Psoas muscle (tissue), 7 donors: ENCODE measurements at regions not wholly inside any gene's neighbourhood (a gene's known extent, or its start where the extent isn't known, plus 50 kb on each side); places are given as distances from the start of the nearest gene placed in this dataset.

ENCODE experiments used
- ATAC-seq, 4 donors: fragments of 200-7000 bp; cut with Tn5 transposase; one replicate each; pipeline ENCODE4 v1.9.1; 2020; ENCODE audit warnings: moderate library complexity in 3 of 4, mild to moderate bottlenecking in 2 of 4
- DNase-seq, 2 donors: peaks; one replicate each; pipeline ENCODE4 v3.0.0-alpha.2; 2020
- H3K27ac ChIP-seq: fragments of 200-600 bp; one replicate; pipeline ENCODE4 v1.8.0; 2022
- H3K27me3 ChIP-seq, 3 donors: fragments of 200-600 bp in 1 of 3; one replicate each; pipeline versions ENCODE4 v1.6.1 to v1.8.0; 2013 to 2022; ENCODE audit warnings: low read length in 2 of 3, mild to moderate bottlenecking in 2 of 3, moderate library complexity in 1 of 3; ENCODE audit not compliant: insufficient read depth in 3 of 3
- H3K36me3 ChIP-seq, 2 donors: fragments of 200-600 bp in 1 of 2; one replicate each; pipeline versions ENCODE4 v1.6.1 to v1.8.0; 2013 to 2022; ENCODE audit warnings: low read depth in 1 of 2, mild to moderate bottlenecking in 1 of 2, moderate library complexity in 1 of 2; ENCODE audit not compliant: insufficient read depth in 1 of 2
- H3K4me1 ChIP-seq: fragments of 200-600 bp; one replicate; pipeline ENCODE4 v1.8.0; 2022
- H3K4me3 ChIP-seq: fragments of 200-600 bp; one replicate; pipeline ENCODE4 v1.8.0; 2022; ENCODE audit warnings: mild to moderate bottlenecking
- H3K9me3 ChIP-seq: fragments of 200-600 bp; one replicate; pipeline ENCODE4 v1.8.0; 2022
- WGBS, 3 donors: extraction: QIAGEN DNeasy Blood & Tissue Kit; methylation state at CpG; one replicate each; pipeline versions ENCODE4 v1.1.6 to v1.1.7; 2013; 5-methylcytosine and 5-hydroxymethylcytosine counted together
- intact Hi-C, 2 donors: fragments of 100-400 bp; cut with DNase I; formaldehyde crosslinking; loops; one replicate each; pipeline versions ENCODE4 v1.11.0 to v1.14.2; 2022
- TF ChIP-seq, protein P1 (sequence below): fragments of 200-600 bp; IDR thresholded peaks from one replicate; pipeline ENCODE4 v1.8.0; 2022; ENCODE audit warnings: antibody characterized with exemption
- donor health status: healthy with polysubstance abuse.
- donor health status: DM: no; HTN: no; CAD: no; lungs with moderate emphysema.
- donor health status: Bipolar disorder and iron deficiency.
- donor health status: healthy.
- donor health status: DM: yes; HTN: yes; CAD: no.
- donor health status: DM: no; HTN: no; CAD: no.
- donor health status: DM: yes; HTN: yes; CAD: no.

- Histone ChIP-seq H3K9me3 (no peaks in the 10 kb centered on the region), H3K4me3 (no peak overlapping the region), H3K4me1 (no peaks in the 10 kb centered on the region), H3K27me3 (no peaks in the 10 kb centered on the region), H3K36me3 (no peaks in the 10 kb centered on the region), H3K27ac (no peak overlapping the region)
- TF ChIP-seq, protein P1, sequence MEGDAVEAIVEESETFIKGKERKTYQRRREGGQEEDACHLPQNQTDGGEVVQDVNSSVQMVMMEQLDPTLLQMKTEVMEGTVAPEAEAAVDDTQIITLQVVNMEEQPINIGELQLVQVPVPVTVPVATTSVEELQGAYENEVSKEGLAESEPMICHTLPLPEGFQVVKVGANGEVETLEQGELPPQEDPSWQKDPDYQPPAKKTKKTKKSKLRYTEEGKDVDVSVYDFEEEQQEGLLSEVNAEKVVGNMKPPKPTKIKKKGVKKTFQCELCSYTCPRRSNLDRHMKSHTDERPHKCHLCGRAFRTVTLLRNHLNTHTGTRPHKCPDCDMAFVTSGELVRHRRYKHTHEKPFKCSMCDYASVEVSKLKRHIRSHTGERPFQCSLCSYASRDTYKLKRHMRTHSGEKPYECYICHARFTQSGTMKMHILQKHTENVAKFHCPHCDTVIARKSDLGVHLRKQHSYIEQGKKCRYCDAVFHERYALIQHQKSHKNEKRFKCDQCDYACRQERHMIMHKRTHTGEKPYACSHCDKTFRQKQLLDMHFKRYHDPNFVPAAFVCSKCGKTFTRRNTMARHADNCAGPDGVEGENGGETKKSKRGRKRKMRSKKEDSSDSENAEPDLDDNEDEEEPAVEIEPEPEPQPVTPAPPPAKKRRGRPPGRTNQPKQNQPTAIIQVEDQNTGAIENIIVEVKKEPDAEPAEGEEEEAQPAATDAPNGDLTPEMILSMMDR, result no peak
- DNase-seq (no peak), ATAC-seq (no peak)
- 26 to 66% (median 41%) methylated on average over 2 of the region's 2 CpGs for WGBS, 3 donors
- intact Hi-C loops, result no loop called here
Measured at GRCh38 chr5:27906481-27906880, 868.1 kb upstream of the CDH9 start.

DNA sequence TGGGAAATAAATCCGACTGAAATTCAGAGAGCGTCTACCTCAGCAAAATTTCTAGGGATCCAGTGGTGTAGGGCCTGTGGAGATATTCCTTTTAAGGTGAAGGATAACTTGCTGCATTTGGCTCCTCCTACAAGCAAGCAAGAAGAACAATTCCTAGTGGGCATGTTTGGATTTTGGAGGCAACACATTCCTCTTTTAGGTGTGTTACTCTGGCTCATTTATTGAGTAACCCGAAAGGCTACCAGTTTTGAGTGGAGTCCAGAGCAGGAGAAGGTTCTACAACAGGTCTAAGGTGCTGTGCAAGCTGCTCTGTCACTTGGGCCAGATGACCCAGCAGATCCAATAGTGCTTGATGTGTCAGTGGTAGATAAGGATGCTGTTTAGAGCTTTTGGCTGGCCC, 862.4 kb upstream of the CDH9 start:
- ATAC-seq (no peak), DNase-seq (no peak)
- no peaks in the 10 kb centered on the region for H3K4me1 ChIP-seq
- no peak overlapping the region for H3K27ac ChIP-seq
- intact Hi-C loops, result no loop called here
- H3K36me3 ChIP-seq, result no peaks in the 10 kb centered on the region
- no peaks in the 10 kb centered on the region for H3K9me3 ChIP-seq
- 68 to 86% (median 78%) methylated on average over 3 of the region's 3 CpGs for WGBS, 3 donors
- no peaks in the 10 kb centered on the region for H3K27me3 ChIP-seq
- H3K4me3 ChIP-seq, result no peak overlapping the region
- TF ChIP-seq, protein P1, result no peak

DNA sequence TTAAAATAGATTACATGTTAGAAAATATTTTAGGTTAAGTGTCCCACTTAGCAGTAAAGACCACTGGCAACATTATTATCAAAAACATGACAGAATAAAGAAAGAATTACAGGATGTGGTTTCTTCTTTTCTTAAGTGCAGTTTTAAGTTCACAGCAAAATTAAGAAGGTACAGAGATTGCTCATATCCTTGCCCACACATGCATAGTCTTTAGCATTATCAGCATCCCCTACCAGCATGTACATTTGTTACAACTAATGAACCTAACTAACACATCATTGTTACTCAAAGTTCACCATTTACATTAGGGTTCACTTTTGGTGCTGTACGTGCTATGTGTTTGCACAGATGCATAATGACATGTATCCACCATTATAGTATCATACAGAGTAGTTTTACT, 837.7 kb upstream of the CDH9 start:
- intact Hi-C loops, result no loop called here

DNA sequence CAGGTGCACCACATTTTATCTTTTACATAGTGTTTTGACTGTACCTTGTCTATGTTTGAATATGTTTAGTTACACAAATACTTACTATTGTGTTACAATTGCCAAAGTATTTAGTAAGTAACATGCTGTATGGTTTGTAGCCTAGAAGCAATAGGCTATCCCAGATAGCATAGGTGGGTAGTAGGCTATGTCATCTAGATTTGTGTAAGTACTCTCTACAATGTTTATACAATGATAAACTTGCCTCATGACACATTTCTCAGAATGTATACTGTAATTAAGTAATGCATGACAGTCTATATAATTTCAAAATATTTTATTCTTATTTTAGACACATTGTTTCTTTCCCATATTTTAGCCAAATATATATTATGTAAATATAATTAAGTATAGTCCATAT, 836.8 kb upstream of the CDH9 start:
- ATAC-seq (no peak), DNase-seq (no peak)
- intact Hi-C loops, result no loop called here
- no peaks in the 10 kb centered on the region for H3K4me1 ChIP-seq
- no peak overlapping the region for H3K27ac ChIP-seq
- TF ChIP-seq, protein P1, result no peak
- no peaks in the 10 kb centered on the region for H3K9me3 ChIP-seq
- H3K4me3 ChIP-seq, result no peak overlapping the region
- no peaks in the 10 kb centered on the region for H3K36me3 ChIP-seq
- no peaks in the 10 kb centered on the region for H3K27me3 ChIP-seq

More for the DNA sequence above, 837.7 kb upstream of the CDH9 start:
- WGBS, 3 donors, result 58 to 74% (median 62%) methylated on average over 1 of the region's 1 CpG
- Histone ChIP-seq H3K4me1 (no peaks in the 10 kb centered on the region), H3K27me3 (no peaks in the 10 kb centered on the region), H3K9me3 (no peaks in the 10 kb centered on the region), H3K4me3 (no peak overlapping the region), H3K27ac (no peak overlapping the region), H3K36me3 (no peaks in the 10 kb centered on the region)
- no peak for ATAC-seq
- no peak for DNase-seq
- TF ChIP-seq, protein P1, result no peak

DNA sequence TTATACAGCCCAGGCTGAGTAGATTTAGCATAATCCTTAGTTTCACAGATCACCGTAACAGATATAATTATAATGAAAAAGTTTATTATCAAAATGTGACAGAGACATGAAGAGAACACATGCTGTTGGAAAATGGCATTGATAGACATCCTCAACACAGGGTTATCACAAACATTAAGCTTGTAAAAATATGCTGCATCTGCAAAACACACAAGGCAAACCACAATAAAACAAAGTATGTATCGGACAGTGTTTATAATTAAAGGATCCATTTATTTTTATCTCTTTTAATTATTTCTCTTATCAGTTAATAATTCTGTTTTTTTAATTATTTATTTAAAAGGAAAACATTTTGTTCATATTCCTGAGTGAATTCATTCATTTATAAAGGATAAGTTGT, 829.9 kb upstream of the CDH9 start:
- H3K27ac ChIP-seq, result no peak overlapping the region
- no peak for DNase-seq
- intact Hi-C loops, result no loop called here
- TF ChIP-seq, protein P1, result no peak
- 94 to 95% (median 95%) methylated on average over 2 of the region's 2 CpGs for WGBS, 3 donors
- no peaks in the 10 kb centered on the region for H3K4me1 ChIP-seq
- no peaks in the 10 kb centered on the region for H3K9me3 ChIP-seq
- no peak overlapping the region for H3K4me3 ChIP-seq
- ATAC-seq, result no peak
- no peaks in the 10 kb centered on the region for H3K27me3 ChIP-seq
- no peaks in the 10 kb centered on the region for H3K36me3 ChIP-seq
